ENCODE measurements at regions not wholly inside any gene's neighbourhood (a gene's known extent, or its start where the extent isn't known, plus 50 kb on each side); places are given as distances from the start of the nearest gene placed in this dataset.

- no peaks in the 10 kb centered on the region for H3K36me3 ChIP-seq
- H3K4me3 ChIP-seq: no peak overlapping the region
- DNase-seq: no peak
- 14 to 57% methylated on average over 7 of the region's 7 CpGs for WGBS, 2 donors
- intact Hi-C loops (cut with DNase I): no loop called here
- H3K27ac ChIP-seq: peak overlapping the region; percentile 38 to 73 (median 48)
- H3K4me1 ChIP-seq: peaks cover 0 to 10% (median 4%) of the 10 kb centered on the region in 4 donors
- H3K9me3 ChIP-seq: no peaks in the 10 kb centered on the region
- no peaks in the 10 kb centered on the region for H3K27me3 ChIP-seq
- TF ChIP-seq POLR2A (IDR thresholded peaks at IDR 0.05): no peak
- TF ChIP-seq EP300 (IDR thresholded peaks at IDR 0.05): no peak
- TF ChIP-seq CTCF (IDR thresholded peaks at IDR 0.05): no peak
- no peak for TF ChIP-seq POLR2AphosphoS5 (IDR thresholded peaks at IDR 0.05)
Measured at GRCh38 chrX:13120017-13120416, 75.6 kb upstream of the FAM9C start.

- H3K9me3 ChIP-seq: no peaks in the 10 kb centered on the region
- no peaks in the 10 kb centered on the region for H3K27me3 ChIP-seq
- H3K27ac ChIP-seq: peak overlapping the region; percentile 38 to 73 (median 48)
- 54 to 69% methylated on average over 3 of the region's 3 CpGs for WGBS, 2 donors
- H3K4me3 ChIP-seq: no peak overlapping the region
- intact Hi-C loops (cut with DNase I): no loop called here
- TF ChIP-seq EP300 (IDR thresholded peaks at IDR 0.05) (no peak), POLR2A (IDR thresholded peaks at IDR 0.05) (no peak), POLR2AphosphoS5 (IDR thresholded peaks at IDR 0.05) (no peak)
- no peaks in the 10 kb centered on the region for H3K36me3 ChIP-seq
- DNase-seq: no peak
- H3K4me1 ChIP-seq: peaks cover 0 to 10% (median 4%) of the 10 kb centered on the region in 4 donors
Measured at GRCh38 chrX:13119386-13119785, 75.0 kb upstream of the FAM9C start.

GRCh38 chrX:13115146-13115855 is 70.9 kb upstream of the FAM9C start:
- DNase-seq: no peak
- intact Hi-C loops (cut with DNase I): no loop called here
- Histone ChIP-seq H3K4me3 (no peak overlapping the region), H3K27ac (peak overlapping the region in 1 of 4 donors; percentile 18), H3K9me3 (no peaks in the 10 kb centered on the region), H3K27me3 (no peaks in the 10 kb centered on the region), H3K4me1 (peaks cover 0 to 11% (median 4%) of the 10 kb centered on the region in 4 donors), H3K36me3 (no peaks in the 10 kb centered on the region)
- TF ChIP-seq EP300 (IDR thresholded peaks at IDR 0.05) (no peak), CTCF (IDR thresholded peaks at IDR 0.05) (no peak), POLR2A (IDR thresholded peaks at IDR 0.05) (no peak), POLR2AphosphoS5 (IDR thresholded peaks at IDR 0.05) (no peak)
- WGBS, 2 donors: 43 to 61% methylated on average over 3 of the region's 3 CpGs

- Histone ChIP-seq H3K4me1 (peaks cover 0 to 6% (median 0%) of the 10 kb centered on the region in 4 donors), H3K9me3 (no peaks in the 10 kb centered on the region), H3K27ac (no peak overlapping the region), H3K27me3 (no peaks in the 10 kb centered on the region), H3K36me3 (no peaks in the 10 kb centered on the region), H3K4me3 (no peak overlapping the region)
- intact Hi-C loops (cut with DNase I): no loop called here
- no peak for DNase-seq
- TF ChIP-seq CTCF (IDR thresholded peaks at IDR 0.05) (no peak), EP300 (IDR thresholded peaks at IDR 0.05) (no peak), POLR2A (IDR thresholded peaks at IDR 0.05) (no peak), POLR2AphosphoS5 (IDR thresholded peaks at IDR 0.05) (no peak)
- WGBS, 2 donors: 88 to 93% methylated on average over 1 of the region's 1 CpG
Measured at GRCh38 chrX:13112499-13112898, 68.1 kb upstream of the FAM9C start.

GRCh38 chrX:13110433-13111324 is 66.3 kb upstream of the FAM9C start:
- DNase-seq: peak; percentile 73
- intact Hi-C loops (cut with DNase I): no loop called here
- TF ChIP-seq CTCF (IDR thresholded peaks at IDR 0.05) (no peak), POLR2AphosphoS5 (IDR thresholded peaks at IDR 0.05) (peak; percentile 10 to 40 (median 26))

More at GRCh38 chrX:13110433-13111324, 66.3 kb upstream of the FAM9C start:
- Histone ChIP-seq H3K9me3 (no peaks in the 10 kb centered on the region), H3K4me3 (no peak overlapping the region), H3K27me3 (no peaks in the 10 kb centered on the region), H3K4me1 (peaks cover 0 to 6% (median 0%) of the 10 kb centered on the region in 4 donors), H3K36me3 (no peaks in the 10 kb centered on the region), H3K27ac (peak overlapping the region; percentile 27 to 72 (median 42))
- 8 to 58% methylated on average over 10 of the region's 10 CpGs for whole genome bisulfite sequencing, 2 donors
